Gastroesophageal sphincter (tissue), 3 donors: ENCODE measurements at regions not wholly inside any gene's neighbourhood (a gene's known extent, or its start where the extent isn't known, plus 50 kb on each side); places are given as distances from the start of the nearest gene placed in this dataset.

Source experiments
- CTCF ChIP-seq, 4 experiments: fragments of 200-600 bp in 2 of 4; fragments of 450-650 bp in 2 of 4; sonication (generic) in 1 of 4; IDR thresholded peaks; one replicate each; pipeline ENCODE4 v1.5.1; 2017 to 2019; ENCODE audit warnings: antibody characterized with exemption in 4 of 4, mild to moderate bottlenecking in 2 of 4, moderate library complexity in 2 of 4
- EP300 ChIP-seq: sonication (generic); formaldehyde crosslinking; IDR thresholded peaks from one replicate; pipeline ENCODE4 v1.6.1; 2017; ENCODE audit warnings: antibody characterized with exemption, mild to moderate bottlenecking
- POLR2AphosphoS5 ChIP-seq: sonication (generic); formaldehyde crosslinking; IDR thresholded peaks from one replicate; pipeline ENCODE4 v1.6.1; 2017; ENCODE audit warnings: antibody characterized with exemption

- no peak for TF ChIP-seq CTCF (IDR thresholded peaks at IDR 0.05)
- no peak for TF ChIP-seq POLR2AphosphoS5
- no peak for TF ChIP-seq EP300
Observed at GRCh38 chr12:60174476-60174875, 578.6 kb downstream of the SLC16A7 start.
